ENCODE measurements at regions not wholly inside any gene's neighbourhood (a gene's known extent, or its start where the extent isn't known, plus 50 kb on each side); places are given as distances from the start of the nearest gene placed in this dataset.

- ChIA-PET CTCF (interaction anchor here (0.6 kb wide), 1 partner anchor 126 kb away, joined by 3 read pairs; no protein-coding TSS in a partner anchor), POLR2A (ENCODE audit: low non-redundant PET) (no interaction called here)
- no peak overlapping the region for H3K27ac ChIP-seq
- TF ChIP-seq CTCF (conservative IDR thresholded peaks at IDR 0.05; ENCODE audit: low read depth) = no peak
- DNase-seq (ENCODE audit: low spot score) = peak; percentile 87
Observed at GRCh38 chr2:54065411-54065810, 50.0 kb upstream of the ACYP2 start.

GRCh38 chr2:54063967-54064535 lies 51.4 kb upstream of the ACYP2 start:
- CTCF ChIA-PET = no interaction called here
- POLR2A ChIA-PET (ENCODE audit: low non-redundant PET) = no interaction called here
- peak overlapping the region; percentile 84 for H3K27ac ChIP-seq

GRCh38 chr2:54062401-54062800 lies 53.0 kb upstream of the ACYP2 start:
- ChIA-PET CTCF (no interaction called here), POLR2A (ENCODE audit: low non-redundant PET) (no interaction called here)
- H3K27ac ChIP-seq = no peak overlapping the region
- DNase-seq (ENCODE audit: low spot score) = no peak
- TF ChIP-seq CTCF (conservative IDR thresholded peaks at IDR 0.05; ENCODE audit: low read depth) = no peak

More at GRCh38 chr2:54063967-54064535, 51.4 kb upstream of the ACYP2 start:
- TF ChIP-seq CTCF (conservative IDR thresholded peaks at IDR 0.05; ENCODE audit: low read depth) = no peak
- DNase-seq (ENCODE audit: low spot score) = no peak

GRCh38 chr2:54061272-54061671 lies 54.1 kb upstream of the ACYP2 start:
- CTCF ChIA-PET = no interaction called here
- H3K27ac ChIP-seq = no peak overlapping the region
- no peak for TF ChIP-seq CTCF (conservative IDR thresholded peaks at IDR 0.05; ENCODE audit: low read depth)
- POLR2A ChIA-PET (ENCODE audit: low non-redundant PET) = no interaction called here
- no peak for DNase-seq (ENCODE audit: low spot score)

GRCh38 chr2:54059986-54060385 lies 55.4 kb upstream of the ACYP2 start:
- H3K27ac ChIP-seq = no peak overlapping the region
- no peak for TF ChIP-seq CTCF (conservative IDR thresholded peaks at IDR 0.05; ENCODE audit: low read depth)
- ChIA-PET CTCF (no interaction called here), POLR2A (ENCODE audit: low non-redundant PET) (no interaction called here)
- DNase-seq (ENCODE audit: low spot score) = no peak

- CTCF ChIA-PET = no interaction called here
- POLR2A ChIA-PET (ENCODE audit: low non-redundant PET) = no interaction called here
- no peak for DNase-seq (ENCODE audit: low spot score)
- H3K27ac ChIP-seq = no peak overlapping the region
- no peak for TF ChIP-seq CTCF (conservative IDR thresholded peaks at IDR 0.05; ENCODE audit: low read depth)
Observed at GRCh38 chr2:54059504-54059903, 55.9 kb upstream of the ACYP2 start.

Data from RWPE1 (cell line).